T-helper 1 cell (primary cell): ENCODE measurements at regions not wholly inside any gene's neighbourhood (a gene's known extent, or its start where the extent isn't known, plus 50 kb on each side); places are given as distances from the start of the nearest gene placed in this dataset.
"Not testable (repeated sequence)": the region's sequence is repeated elsewhere in the genome, so short reads cannot be mapped to it uniquely, and the experiment has no call there.

Experiments
- DNase-seq, 5 donors: peaks; one replicate each; pipeline ENCODE4 v3.0.0-alpha.2; 2012 to 2020

- not testable (repeated sequence) for DNase-seq
Observed at GRCh38 chr9:115585458-115585857, 467.5 kb upstream of the TNC start.

- no peak for DNase-seq
Observed at GRCh38 chr9:115587310-115587709, 469.4 kb upstream of the TNC start.

GRCh38 chr9:115590011-115590410, 472.1 kb upstream of the TNC start:
- DNase-seq: no peak

GRCh38 chr9:115591584-115591984, 473.6 kb upstream of the TNC start:
- peak in 1 of 5 donors; percentile 3 for DNase-seq

GRCh38 chr9:115593587-115594091, 475.7 kb upstream of the TNC start:
- no peak for DNase-seq

GRCh38 chr9:115594557-115594956, 476.6 kb upstream of the TNC start:
- no peak for DNase-seq

GRCh38 chr9:115596021-115596745, 478.2 kb upstream of the TNC start:
- no peak for DNase-seq

- no peak for DNase-seq
Observed at GRCh38 chr9:115596746-115597080, 478.8 kb upstream of the TNC start.

- no peak for DNase-seq
Observed at GRCh38 chr9:115597330-115597895, 479.5 kb upstream of the TNC start.

GRCh38 chr9:115598751-115599150, 480.8 kb upstream of the TNC start:
- DNase-seq: no peak

GRCh38 chr9:115599898-115600297, 481.9 kb upstream of the TNC start:
- no peak for DNase-seq

- no peak for DNase-seq
Observed at GRCh38 chr9:115601434-115601833, 483.5 kb upstream of the TNC start.

- DNase-seq: no peak
Observed at GRCh38 chr9:115604831-115605483, 487.0 kb upstream of the TNC start.

- no peak for DNase-seq
Observed at GRCh38 chr9:115606838-115607237, 488.9 kb upstream of the TNC start.

GRCh38 chr9:115614326-115614999, 496.5 kb upstream of the TNC start:
- DNase-seq: no peak

GRCh38 chr9:115615000-115615401, 497.0 kb upstream of the TNC start:
- no peak for DNase-seq

GRCh38 chr9:115615821-115616665, 498.1 kb upstream of the TNC start:
- no peak for DNase-seq

- no peak for DNase-seq
Observed at GRCh38 chr9:115616666-115617239, 498.8 kb upstream of the TNC start.

- DNase-seq: no peak
Observed at GRCh38 chr9:115625251-115625650, 507.3 kb upstream of the TNC start.

- no peak for DNase-seq
Observed at GRCh38 chr9:115625954-115626353, 508.0 kb upstream of the TNC start.

GRCh38 chr9:115627511-115627910, 509.6 kb upstream of the TNC start:
- DNase-seq: no peak

GRCh38 chr9:115628426-115628825, 510.5 kb upstream of the TNC start:
- DNase-seq: no peak
